IPS-20b (cell line): ENCODE measurements at regions not wholly inside any gene's neighbourhood (a gene's known extent, or its start where the extent isn't known, plus 50 kb on each side); places are given as distances from the start of the nearest gene placed in this dataset.
"Not testable (repeated sequence)": the region's sequence is repeated elsewhere in the genome, so short reads cannot be mapped to it uniquely, and the experiment has no call there.

Experiments
- H3K27ac ChIP-seq: one replicate; pipeline ENCODE4 v1.5.1; 2013; ENCODE audit warnings: low read length
- H3K27me3 ChIP-seq: 2 replicates; pipeline ENCODE4 v1.6.1; 2013; ENCODE audit warnings: mild to moderate bottlenecking, low read length, inconsistent platforms; ENCODE audit not compliant: insufficient read depth
- H3K36me3 ChIP-seq: 2 replicates; pipeline ENCODE4 v1.6.1; 2013; ENCODE audit warnings: low read depth, mild to moderate bottlenecking, inconsistent platforms, low read length, moderate library complexity; ENCODE audit not compliant: insufficient read depth
- H3K4me1 ChIP-seq: 2 replicates; pipeline ENCODE4 v1.6.1; 2013; ENCODE audit warnings: mild to moderate bottlenecking, control low read depth, inconsistent platforms, low read length, moderate library complexity; ENCODE audit not compliant: insufficient read depth
- H3K4me3 ChIP-seq: 2 replicates; pipeline ENCODE4 v1.5.1; 2013; ENCODE audit warnings: mild to moderate bottlenecking, low read length, inconsistent platforms
- H3K9ac ChIP-seq: 2 replicates; pipeline ENCODE4 v1.6.1; 2013; ENCODE audit warnings: low read depth, mild to moderate bottlenecking, inconsistent platforms, low read length, moderate library complexity
- H3K9me3 ChIP-seq: 2 replicates; pipeline ENCODE4 v1.6.1; 2013; ENCODE audit warnings: mild to moderate bottlenecking, low read depth, low read length, inconsistent platforms; ENCODE audit not compliant: insufficient read depth

- Histone ChIP-seq H3K27ac (no peak overlapping the region), H3K9ac (no peak overlapping the region), H3K36me3 (no peaks in the 10 kb centered on the region), H3K9me3 (no peaks in the 10 kb centered on the region), H3K27me3 (no peaks in the 10 kb centered on the region), H3K4me1 (peaks cover 3% of the 10 kb centered on the region; the same call in 1 of the 2 replicates), H3K4me3 (no peak overlapping the region)
These were observed 524.0 kb upstream of the PFKP start for GRCh38 chr10:2543142-2543886.

GRCh38 chr10:2541176-2541575, 526.2 kb upstream of the PFKP start:
- Histone ChIP-seq H3K27ac (no peak overlapping the region), H3K9me3 (peaks cover 11% of the 10 kb centered on the region), H3K27me3 (no peaks in the 10 kb centered on the region), H3K4me3 (no peak overlapping the region), H3K36me3 (no peaks in the 10 kb centered on the region), H3K9ac (no peak overlapping the region), H3K4me1 (peaks cover 3% of the 10 kb centered on the region; the same call in 1 of the 2 replicates)

DNA sequence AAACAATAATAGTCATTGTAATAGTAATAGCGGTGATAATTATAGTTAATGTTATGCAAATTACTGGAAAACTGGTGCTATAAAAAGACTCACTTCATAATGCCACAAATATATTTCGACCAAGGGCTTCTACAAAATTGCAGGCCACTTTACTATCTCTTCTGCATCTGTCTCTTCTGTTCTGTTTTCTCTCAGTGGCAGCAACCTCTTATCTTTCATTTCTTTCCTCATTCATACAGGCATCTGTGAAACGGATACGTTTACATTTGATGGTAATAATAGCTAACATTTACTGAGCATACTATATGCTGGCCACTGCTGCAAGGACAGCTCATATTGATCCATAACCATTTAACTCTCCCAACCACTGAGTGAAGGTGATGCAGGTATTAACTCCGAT, 537.4 kb upstream of the PFKP start:
- Histone ChIP-seq H3K4me1 (peaks cover 4% of the 10 kb centered on the region; the same call in 1 of the 2 replicates), H3K9ac (no peak overlapping the region), H3K27me3 (no peaks in the 10 kb centered on the region), H3K36me3 (no peaks in the 10 kb centered on the region), H3K9me3 (peaks cover 17% of the 10 kb centered on the region), H3K27ac (no peak overlapping the region), H3K4me3 (no peak overlapping the region)

DNA sequence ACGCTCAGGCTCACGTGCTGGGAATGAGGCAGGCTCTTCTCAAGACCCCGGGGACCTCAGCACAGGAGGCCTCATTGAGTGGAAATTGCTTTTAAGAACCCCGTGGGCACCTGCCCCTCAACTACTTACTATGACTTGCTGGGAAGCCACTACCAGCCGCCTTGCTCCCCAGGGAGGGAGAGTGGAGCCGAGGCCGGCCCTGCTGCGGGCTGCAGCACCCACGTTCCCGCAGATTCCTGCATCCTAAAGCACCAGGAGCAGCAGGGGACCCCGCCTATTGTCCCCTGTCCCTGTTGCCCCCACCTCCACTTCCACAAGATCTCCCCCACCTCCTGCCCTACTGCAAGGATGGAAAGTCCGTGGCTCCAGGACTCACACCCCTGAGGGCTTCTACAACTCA, 541.6 kb upstream of the PFKP start:
- Histone ChIP-seq H3K9ac (no peak overlapping the region), H3K4me3 (no peak overlapping the region), H3K27ac (no peak overlapping the region), H3K9me3 (no peaks in the 10 kb centered on the region), H3K4me1 (peaks cover 4% of the 10 kb centered on the region; the same call in 1 of the 2 replicates), H3K36me3 (no peaks in the 10 kb centered on the region), H3K27me3 (no peaks in the 10 kb centered on the region)

DNA sequence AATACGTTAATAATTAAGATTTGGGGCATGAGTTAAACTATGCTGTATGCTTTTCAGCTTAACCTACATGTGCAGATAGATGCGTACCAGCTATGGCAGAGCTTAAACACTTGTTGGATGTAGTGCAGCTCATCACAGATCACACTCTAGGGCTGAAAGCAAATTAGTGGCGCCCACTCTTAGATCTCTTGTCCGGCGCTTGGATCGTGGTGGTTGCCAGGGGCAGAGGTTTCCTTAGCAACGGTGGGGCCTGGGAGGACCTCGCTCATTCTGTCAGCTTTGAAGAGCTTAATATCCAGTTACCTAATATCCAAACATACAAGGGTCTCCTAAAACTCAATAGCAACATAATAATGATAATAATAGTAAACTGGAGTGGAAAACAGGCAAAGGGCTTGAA, 548.2 kb upstream of the PFKP start:
- no peak overlapping the region for H3K27ac ChIP-seq
- no peaks in the 10 kb centered on the region for H3K9me3 ChIP-seq
- no peaks in the 10 kb centered on the region for H3K36me3 ChIP-seq
- H3K4me1 ChIP-seq, result no peaks in the 10 kb centered on the region
- H3K9ac ChIP-seq, result no peak overlapping the region
- H3K27me3 ChIP-seq, result no peaks in the 10 kb centered on the region
- no peak overlapping the region for H3K4me3 ChIP-seq

GRCh38 chr10:2509081-2509531, 558.2 kb upstream of the PFKP start:
- Histone ChIP-seq H3K4me3 (no peak overlapping the region), H3K36me3 (no peaks in the 10 kb centered on the region), H3K9ac (no peak overlapping the region), H3K27ac (no peak overlapping the region), H3K4me1 (peaks cover 2% of the 10 kb centered on the region; the same call in 1 of the 2 replicates), H3K27me3 (no peaks in the 10 kb centered on the region), H3K9me3 (no peaks in the 10 kb centered on the region)

DNA sequence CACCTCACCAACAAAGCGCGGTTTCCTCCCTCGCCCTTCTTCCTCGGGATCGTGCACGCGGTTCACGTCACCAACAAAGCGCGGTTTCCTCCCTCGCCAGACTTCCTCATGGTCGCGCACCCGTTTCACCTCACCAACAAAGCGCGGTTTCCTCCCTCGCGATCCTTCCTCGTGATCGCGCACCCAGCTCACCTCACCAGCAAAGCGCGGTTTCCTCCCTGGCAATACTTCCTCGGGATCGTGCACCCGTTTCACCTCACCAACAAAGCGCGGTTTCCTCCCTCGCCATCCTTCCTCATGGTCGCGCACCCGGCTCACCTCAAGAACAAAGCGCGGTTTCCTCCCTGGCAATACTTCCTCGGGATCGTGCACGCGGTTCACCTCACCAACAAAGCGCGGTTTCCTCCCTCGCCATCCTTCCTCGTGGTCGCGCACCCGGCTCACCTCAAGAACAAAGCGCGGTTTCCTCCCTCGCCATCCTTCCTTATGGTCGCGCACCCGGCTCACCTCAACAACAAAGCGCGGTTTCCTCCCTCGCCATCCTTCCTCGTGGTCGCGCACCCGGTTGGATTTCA, 565.9 kb upstream of the PFKP start:
- not testable (repeated sequence) for H3K9ac ChIP-seq, H3K36me3 ChIP-seq, H3K4me1 ChIP-seq, H3K9me3 ChIP-seq, H3K4me3 ChIP-seq, H3K27ac ChIP-seq, H3K27me3 ChIP-seq

DNA sequence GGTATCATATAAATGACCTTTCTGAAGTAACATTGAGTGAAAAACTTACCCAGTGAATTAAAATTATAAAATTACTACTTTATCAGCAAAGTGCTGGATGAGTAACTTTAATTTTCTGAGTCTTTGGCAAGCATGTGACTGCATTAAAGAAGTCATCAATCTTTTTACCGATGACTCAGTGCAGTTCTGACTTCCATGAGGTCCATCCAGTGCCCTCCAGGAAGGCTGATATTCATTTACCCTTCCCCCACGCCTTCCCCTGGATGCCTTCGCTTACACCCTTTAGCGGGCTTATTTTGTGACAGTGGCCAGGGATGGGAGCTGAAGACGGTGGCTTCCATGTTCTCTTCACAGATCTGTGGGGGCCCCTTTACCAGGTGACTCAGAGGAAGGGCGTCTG, 572.9 kb upstream of the PFKP start:
- H3K4me1 ChIP-seq, result no peaks in the 10 kb centered on the region; the same call in 1 of the 2 replicates
- H3K27me3 ChIP-seq, result no peaks in the 10 kb centered on the region
- H3K4me3 ChIP-seq, result no peak overlapping the region
- no peaks in the 10 kb centered on the region for H3K9me3 ChIP-seq
- no peak overlapping the region for H3K9ac ChIP-seq
- no peaks in the 10 kb centered on the region for H3K36me3 ChIP-seq
- no peak overlapping the region for H3K27ac ChIP-seq

GRCh38 chr10:2488446-2489005, 578.8 kb upstream of the PFKP start:
- Histone ChIP-seq H3K4me1 (no peaks in the 10 kb centered on the region), H3K9ac (no peak overlapping the region), H3K36me3 (no peaks in the 10 kb centered on the region), H3K9me3 (no peaks in the 10 kb centered on the region), H3K27me3 (no peaks in the 10 kb centered on the region), H3K4me3 (no peak overlapping the region), H3K27ac (no peak overlapping the region)

DNA sequence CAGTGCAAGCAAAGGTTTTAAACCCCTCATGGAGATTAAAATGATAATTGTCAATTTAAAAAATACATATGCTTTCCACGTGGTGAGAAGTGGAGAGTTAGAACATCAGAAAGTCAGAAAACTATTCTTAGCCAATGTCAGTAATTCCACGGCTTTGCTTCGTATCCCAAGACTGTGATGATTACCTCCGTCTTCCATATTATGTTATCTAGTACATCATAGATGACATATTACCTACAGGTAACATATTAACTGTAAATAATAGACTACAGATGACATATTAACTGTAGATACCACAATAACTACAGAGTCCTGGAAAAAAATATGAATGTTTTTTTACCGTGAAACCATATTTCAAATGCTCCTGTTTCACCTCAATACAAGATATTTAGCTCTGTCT, 579.4 kb upstream of the PFKP start:
- Histone ChIP-seq H3K4me3 (no peak overlapping the region), H3K27ac (no peak overlapping the region), H3K36me3 (no peaks in the 10 kb centered on the region), H3K9me3 (no peaks in the 10 kb centered on the region), H3K9ac (no peak overlapping the region), H3K27me3 (no peaks in the 10 kb centered on the region), H3K4me1 (no peaks in the 10 kb centered on the region)

DNA sequence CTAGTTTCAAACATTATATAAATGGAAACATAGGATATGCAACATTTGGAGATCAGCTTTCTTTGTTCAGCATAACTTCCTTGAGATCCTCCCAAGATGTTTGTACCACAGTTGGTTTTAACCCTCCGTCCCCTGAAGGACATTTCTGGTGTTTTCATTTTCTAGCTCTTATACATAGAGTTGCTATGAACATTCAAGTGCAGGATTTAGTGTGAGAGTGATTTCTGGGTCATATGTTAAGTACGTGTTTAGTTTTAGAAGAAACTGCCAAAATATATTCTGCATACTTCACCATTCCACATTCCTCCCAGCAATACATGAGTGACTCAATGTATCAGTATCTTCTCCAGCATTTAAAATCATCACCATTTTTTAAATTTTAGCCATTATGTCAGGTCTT, 588.7 kb upstream of the PFKP start:
- Histone ChIP-seq H3K4me3 (no peak overlapping the region), H3K27ac (no peak overlapping the region), H3K9ac (no peak overlapping the region), H3K36me3 (no peaks in the 10 kb centered on the region), H3K4me1 (peaks cover 14% of the 10 kb centered on the region; the same call in 1 of the 2 replicates), H3K27me3 (no peaks in the 10 kb centered on the region), H3K9me3 (no peaks in the 10 kb centered on the region)
